ENCODE measurements at regions not wholly inside any gene's neighbourhood (a gene's known extent, or its start where the extent isn't known, plus 50 kb on each side); places are given as distances from the start of the nearest gene placed in this dataset.
A peak's percentile ranks its signal among the peaks of the same experiment; 100 is the strongest.

GRCh38 chr12:67449591-67450052 lies 180.5 kb downstream of the CAND1 start:
- no peaks in the 10 kb centered on the region for H3K9me2 ChIP-seq (replicated peaks; ENCODE audit: control insufficient read depth, low read length)
- H3K4me1 ChIP-seq (ENCODE audit: control insufficient read depth, low read length): peaks cover 24% of the 10 kb centered on the region
- H3K4me2 ChIP-seq (ENCODE audit: low read length): peak overlapping the region; percentile 44
- TF ChIP-seq EZH2phosphoT487 (IDR thresholded peaks at IDR 0.05; ENCODE audit: borderline replicate concordance, low read length) (no peak), CTCF (IDR thresholded peaks at IDR 0.05; ENCODE audit: low read depth, low read length, poor library complexity, severe bottlenecking) (no peak)
- H3K79me2 ChIP-seq (ENCODE audit: control insufficient read depth, low read length): no peaks in the 10 kb centered on the region
- no peaks in the 10 kb centered on the region for H3F3A ChIP-seq (ENCODE audit: control insufficient read depth, insufficient read depth)
- no peaks in the 10 kb centered on the region for H4K20me1 ChIP-seq (ENCODE audit: control insufficient read depth, insufficient read depth, low read depth, low read length)
- H3K36me3 ChIP-seq (ENCODE audit: control insufficient read depth, low read length): no peaks in the 10 kb centered on the region
- H3K4me3 ChIP-seq (ENCODE audit: low read length): peak overlapping the region; percentile 18; the same call in 1 of the 2 replicates
- H3K27me3 ChIP-seq (ENCODE audit: control insufficient read depth, low read length): no peaks in the 10 kb centered on the region
- no peaks in the 10 kb centered on the region; the same call in 1 of the 2 replicates for H3K9me3 ChIP-seq (ENCODE audit: control insufficient read depth, insufficient read depth, low read length)
- H3K27ac ChIP-seq (ENCODE audit: low read depth, low read length): no peak overlapping the region

DNA sequence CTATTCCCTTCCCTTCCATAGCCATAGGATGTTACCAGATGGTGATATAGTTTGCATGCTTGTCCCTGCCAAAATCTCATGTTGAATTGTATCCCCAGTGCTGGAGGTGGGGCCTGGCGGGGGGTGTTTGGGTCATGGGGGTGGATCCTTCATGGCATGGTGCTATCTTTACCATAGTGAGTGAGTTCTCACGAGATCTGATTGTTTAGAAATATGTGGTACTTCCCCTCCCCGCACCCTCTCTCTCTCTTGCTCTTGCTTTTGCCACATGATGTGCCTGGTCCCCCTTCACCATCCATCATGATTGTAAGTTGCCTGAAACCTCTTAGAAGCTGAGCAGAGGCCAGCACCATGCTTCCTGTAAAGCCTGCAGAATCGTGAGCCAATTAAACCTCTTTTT lies 181.3 kb downstream of the CAND1 start:
- Histone ChIP-seq H3K4me3 (ENCODE audit: low read length) (no peak overlapping the region), H3K27ac (ENCODE audit: low read depth, low read length) (no peak overlapping the region), H3K79me2 (ENCODE audit: control insufficient read depth, low read length) (no peaks in the 10 kb centered on the region), H3K9me2 (replicated peaks; ENCODE audit: control insufficient read depth, low read length) (no peaks in the 10 kb centered on the region), H3K9me3 (ENCODE audit: control insufficient read depth, insufficient read depth, low read length) (no peaks in the 10 kb centered on the region; the same call in 1 of the 2 replicates), H4K20me1 (ENCODE audit: control insufficient read depth, insufficient read depth, low read depth, low read length) (no peaks in the 10 kb centered on the region), H3K4me2 (ENCODE audit: low read length) (no peak overlapping the region), H3K4me1 (ENCODE audit: control insufficient read depth, low read length) (peaks cover 24% of the 10 kb centered on the region), H3K27me3 (ENCODE audit: control insufficient read depth, low read length) (no peaks in the 10 kb centered on the region), H3F3A (ENCODE audit: control insufficient read depth, insufficient read depth) (no peaks in the 10 kb centered on the region), H3K36me3 (ENCODE audit: control insufficient read depth, low read length) (no peaks in the 10 kb centered on the region)
- TF ChIP-seq EZH2phosphoT487 (IDR thresholded peaks at IDR 0.05; ENCODE audit: borderline replicate concordance, low read length): no peak
- TF ChIP-seq CTCF (IDR thresholded peaks at IDR 0.05; ENCODE audit: low read depth, low read length, poor library complexity, severe bottlenecking): no peak

GRCh38 chr12:67451206-67451605 lies 182.0 kb downstream of the CAND1 start:
- Histone ChIP-seq H3K27me3 (ENCODE audit: control insufficient read depth, low read length) (no peaks in the 10 kb centered on the region), H3K9me2 (replicated peaks; ENCODE audit: control insufficient read depth, low read length) (no peaks in the 10 kb centered on the region), H4K20me1 (ENCODE audit: control insufficient read depth, insufficient read depth, low read depth, low read length) (no peaks in the 10 kb centered on the region), H3K27ac (ENCODE audit: low read depth, low read length) (no peak overlapping the region), H3K36me3 (ENCODE audit: control insufficient read depth, low read length) (no peaks in the 10 kb centered on the region), H3F3A (ENCODE audit: control insufficient read depth, insufficient read depth) (no peaks in the 10 kb centered on the region), H3K9me3 (ENCODE audit: control insufficient read depth, insufficient read depth, low read length) (no peaks in the 10 kb centered on the region; the same call in 1 of the 2 replicates), H3K79me2 (ENCODE audit: control insufficient read depth, low read length) (no peaks in the 10 kb centered on the region), H3K4me3 (ENCODE audit: low read length) (no peak overlapping the region), H3K4me2 (ENCODE audit: low read length) (no peak overlapping the region), H3K4me1 (ENCODE audit: control insufficient read depth, low read length) (peaks cover 24% of the 10 kb centered on the region)
- no peak for TF ChIP-seq CTCF (IDR thresholded peaks at IDR 0.05; ENCODE audit: low read depth, low read length, poor library complexity, severe bottlenecking)
- no peak for TF ChIP-seq EZH2phosphoT487 (IDR thresholded peaks at IDR 0.05; ENCODE audit: borderline replicate concordance, low read length)
